A673 (cell line): ENCODE measurements at regions not wholly inside any gene's neighbourhood (a gene's known extent, or its start where the extent isn't known, plus 50 kb on each side); places are given as distances from the start of the nearest gene placed in this dataset.

Experiments
- BruUV-seq: library from RNA; stranded (reverse); fragments of 400-500 nt; replicated peaks from 2 replicates; lab custom pipeline; 2021; lab: Mats Ljungman, UMichigan
- CTCF ChIA-PET: fragments of 300-600 bp; sonication (Branson Sonifier 250); formaldehyde crosslinking; loops from one replicate; lab custom pipeline; 2022; ENCODE audit warnings: antibody characterized with exemption; lab: Charles Lee
- POLR2A ChIA-PET: fragments of 300-600 bp; sonication (Branson Sonifier 250); formaldehyde crosslinking; loops from one replicate; lab custom pipeline; 2022; ENCODE audit warnings: antibody characterized with exemption; ENCODE audit not compliant: low non-redundant PET; lab: Charles Lee
- DNase-seq: peaks from one replicate; pipeline ENCODE4 v3.0.0-alpha.2; 2015; ENCODE audit warnings: low spot score
- H3K27ac ChIP-seq: fragments of 200-600 bp; sonication (generic); 2 replicates; pipeline ENCODE4 v1.5.1; 2016; ENCODE audit warnings: mixed run types, low read depth, mild to moderate bottlenecking, mixed read lengths, antibody characterized with exemption, low read length; ENCODE audit not compliant: poor library complexity, severe bottlenecking
- H3K27me3 ChIP-seq: fragments of 200-600 bp; sonication (generic); replicated peaks from 2 replicates; pipeline ENCODE4 v1.6.1; 2017; ENCODE audit warnings: mixed run types, low read depth, mild to moderate bottlenecking, mixed read lengths, antibody characterized with exemption, low read length; ENCODE audit not compliant: insufficient read depth, poor library complexity
- H3K36me3 ChIP-seq: fragments of 200-600 bp; sonication (generic); 2 replicates; pipeline ENCODE4 v1.6.1; 2016; ENCODE audit warnings: mixed run types, mild to moderate bottlenecking, mixed read lengths, antibody characterized with exemption, low read length; ENCODE audit not compliant: insufficient read depth, poor library complexity, severe bottlenecking
- H3K4me1 ChIP-seq: fragments of 200-600 bp; sonication (generic); 2 replicates; pipeline ENCODE4 v1.6.1; 2017; ENCODE audit warnings: mixed run types, mild to moderate bottlenecking, mixed read lengths, antibody characterized with exemption, low read length; ENCODE audit not compliant: insufficient read depth, poor library complexity, severe bottlenecking
- H3K4me3 ChIP-seq: fragments of 200-600 bp; sonication (generic); 2 replicates; pipeline ENCODE4 v1.5.1; 2016; ENCODE audit warnings: low read depth, mixed run types, mild to moderate bottlenecking, mixed read lengths, low read length; ENCODE audit not compliant: poor library complexity, severe bottlenecking
- H3K9me3 ChIP-seq: fragments of 200-600 bp; sonication (generic); 2 replicates; pipeline ENCODE4 v1.6.1; 2016; ENCODE audit warnings: mixed run types, low read depth, mild to moderate bottlenecking, mixed read lengths, antibody characterized with exemption, low read length; ENCODE audit not compliant: poor library complexity, severe bottlenecking
- EZH2 ChIP-seq: fragments of 200-600 bp; sonication (generic); IDR thresholded peaks from 2 replicates; pipeline ENCODE4 v1.6.1; 2017; ENCODE audit warnings: borderline replicate concordance, low read depth, mild to moderate bottlenecking, mixed read lengths, antibody characterized with exemption, low read length; ENCODE audit not compliant: poor library complexity, severe bottlenecking
- intact Hi-C: fragments of 100-400 bp; cut with micrococcal nuclease; formaldehyde crosslinking; loops from one replicate; pipeline ENCODE4 v1.10.0; 2022; ENCODE audit not compliant: unreplicated experiment
- TF ChIP-seq, protein P1 (sequence below): fragments of 300-800, 200-600 bp; sonication (generic); conservative IDR thresholded peaks from 2 replicates; pipeline ENCODE4 v1.5.1; 2017; ENCODE audit warnings: low read depth, mild to moderate bottlenecking, antibody characterized with exemption, low read length, moderate library complexity, mixed read lengths

DNA sequence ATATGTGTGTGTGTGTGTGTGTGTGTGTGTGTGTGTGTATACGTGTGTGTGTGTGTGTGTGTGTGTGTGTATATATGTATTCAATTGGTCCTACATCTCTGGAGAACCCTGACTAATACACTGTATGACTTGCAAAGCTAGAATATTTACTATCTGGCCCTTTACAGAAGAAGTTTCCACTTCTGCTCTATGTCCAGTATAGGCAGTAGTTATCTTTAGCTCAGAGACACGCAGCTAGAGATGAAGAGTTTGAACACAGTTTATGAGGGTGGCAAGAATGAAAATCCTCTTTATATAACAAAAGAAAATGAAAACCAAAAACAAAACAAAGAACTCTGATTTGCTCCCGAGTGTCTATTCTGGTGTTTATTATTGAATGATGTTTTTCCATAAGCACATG is 201.2 kb downstream of the ASB1 start:
- CTCF ChIA-PET: no interaction called here

DNA sequence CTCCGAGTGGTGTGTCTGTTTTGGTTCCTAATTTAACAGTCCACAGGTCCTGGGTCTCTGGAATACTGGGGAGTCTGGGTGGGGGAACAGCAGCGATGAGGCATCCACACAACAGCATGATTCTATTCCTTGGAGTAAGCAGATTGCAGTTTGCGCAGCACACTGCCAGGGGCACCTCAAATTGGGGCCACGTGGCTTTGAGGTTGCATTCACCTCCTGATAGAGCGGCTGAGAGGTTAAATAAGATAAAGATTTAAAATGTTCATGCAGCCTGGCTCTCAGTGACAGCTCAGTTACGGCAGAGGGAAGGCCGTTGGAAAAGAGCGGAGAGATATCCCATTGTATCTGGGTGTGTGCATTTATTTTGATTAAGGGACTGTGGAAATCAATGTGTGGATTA is 202.3 kb downstream of the ASB1 start:
- DNase-seq: no peak
- H3K27me3 ChIP-seq: no peaks in the 10 kb centered on the region
- no TSS peak for BruUV-seq
- no peak overlapping the region for H3K27ac ChIP-seq
- H3K4me3 ChIP-seq: no peak overlapping the region
- no peaks in the 10 kb centered on the region for H3K36me3 ChIP-seq
- CTCF ChIA-PET: no interaction called here
- no peaks in the 10 kb centered on the region for H3K4me1 ChIP-seq
- POLR2A ChIA-PET: no interaction called here
- TF ChIP-seq EZH2: no peak
- TF ChIP-seq, protein P1, sequence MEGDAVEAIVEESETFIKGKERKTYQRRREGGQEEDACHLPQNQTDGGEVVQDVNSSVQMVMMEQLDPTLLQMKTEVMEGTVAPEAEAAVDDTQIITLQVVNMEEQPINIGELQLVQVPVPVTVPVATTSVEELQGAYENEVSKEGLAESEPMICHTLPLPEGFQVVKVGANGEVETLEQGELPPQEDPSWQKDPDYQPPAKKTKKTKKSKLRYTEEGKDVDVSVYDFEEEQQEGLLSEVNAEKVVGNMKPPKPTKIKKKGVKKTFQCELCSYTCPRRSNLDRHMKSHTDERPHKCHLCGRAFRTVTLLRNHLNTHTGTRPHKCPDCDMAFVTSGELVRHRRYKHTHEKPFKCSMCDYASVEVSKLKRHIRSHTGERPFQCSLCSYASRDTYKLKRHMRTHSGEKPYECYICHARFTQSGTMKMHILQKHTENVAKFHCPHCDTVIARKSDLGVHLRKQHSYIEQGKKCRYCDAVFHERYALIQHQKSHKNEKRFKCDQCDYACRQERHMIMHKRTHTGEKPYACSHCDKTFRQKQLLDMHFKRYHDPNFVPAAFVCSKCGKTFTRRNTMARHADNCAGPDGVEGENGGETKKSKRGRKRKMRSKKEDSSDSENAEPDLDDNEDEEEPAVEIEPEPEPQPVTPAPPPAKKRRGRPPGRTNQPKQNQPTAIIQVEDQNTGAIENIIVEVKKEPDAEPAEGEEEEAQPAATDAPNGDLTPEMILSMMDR: no peak
- H3K9me3 ChIP-seq: no peaks in the 10 kb centered on the region
- intact Hi-C loops: no loop called here

More for the DNA sequence above, 201.2 kb downstream of the ASB1 start:
- H3K36me3 ChIP-seq: no peaks in the 10 kb centered on the region
- no TSS peak for BruUV-seq
- no peak overlapping the region for H3K27ac ChIP-seq
- no peak overlapping the region for H3K4me3 ChIP-seq
- POLR2A ChIA-PET: no interaction called here
- intact Hi-C loops: no loop called here
- DNase-seq: no peak
- no peak for TF ChIP-seq EZH2
- no peaks in the 10 kb centered on the region for H3K4me1 ChIP-seq
- no peaks in the 10 kb centered on the region for H3K9me3 ChIP-seq
- no peaks in the 10 kb centered on the region for H3K27me3 ChIP-seq

DNA sequence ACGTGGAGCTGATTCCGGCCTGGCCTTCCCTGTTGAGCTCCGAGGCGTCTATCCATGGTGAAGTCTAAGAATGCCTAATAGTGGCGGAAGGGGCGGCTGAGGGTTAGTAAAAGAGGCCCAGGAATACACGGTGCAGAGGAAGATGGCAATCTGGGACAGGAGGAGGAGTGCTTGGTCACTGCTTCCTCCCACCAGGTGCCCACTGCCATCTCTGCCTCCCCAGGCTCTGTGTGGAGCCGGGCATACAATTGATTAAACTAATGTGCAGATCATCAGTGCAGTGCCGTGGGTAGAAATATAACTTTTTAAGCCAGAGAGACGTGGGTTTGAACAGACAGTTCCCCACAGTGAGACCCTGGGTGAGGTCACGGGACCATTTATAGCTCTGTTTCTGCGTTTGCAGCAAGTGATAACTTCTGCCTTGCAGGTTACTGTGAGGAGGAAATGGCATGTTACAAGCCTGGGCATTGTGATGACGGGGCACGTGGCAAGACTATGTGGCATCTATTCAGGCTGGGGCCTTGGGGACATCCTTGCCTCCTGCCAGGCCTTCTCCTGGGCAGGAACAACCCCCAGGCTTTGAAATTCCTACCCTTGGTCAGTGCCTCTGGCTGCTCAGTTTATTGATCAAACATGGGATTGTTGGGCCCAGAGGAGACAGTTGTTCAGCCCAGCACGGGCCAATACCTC is 204.9 kb downstream of the ASB1 start:
- H3K4me3 ChIP-seq: no peak overlapping the region
- H3K27me3 ChIP-seq: no peaks in the 10 kb centered on the region
- ChIA-PET POLR2A (no interaction called here), CTCF (no interaction called here)
- no peaks in the 10 kb centered on the region for H3K36me3 ChIP-seq
- BruUV-seq: no TSS peak
- H3K27ac ChIP-seq: no peak overlapping the region
- DNase-seq: no peak
- intact Hi-C loops: no loop called here
- H3K4me1 ChIP-seq: no peaks in the 10 kb centered on the region
- no peaks in the 10 kb centered on the region for H3K9me3 ChIP-seq
- TF ChIP-seq, protein P1: no peak
- TF ChIP-seq EZH2: no peak
